Peyer's patch (tissue), 4 donors: ENCODE measurements at regions not wholly inside any gene's neighbourhood (a gene's known extent, or its start where the extent isn't known, plus 50 kb on each side); places are given as distances from the start of the nearest gene placed in this dataset.

ENCODE experiments used
- DNase-seq, 3 donors: peaks; one replicate each; pipeline ENCODE4 v3.0.0-alpha.2; 2017 to 2019
- H3K27ac ChIP-seq, 4 donors: fragments of 200-600 bp; sonication (generic); one replicate each; pipeline ENCODE4 v1.5.1; 2016 to 2019
- H3K27me3 ChIP-seq, 2 donors: fragments of 200-600 bp; sonication (generic); one replicate each; pipeline ENCODE4 v1.5.1; 2019
- H3K36me3 ChIP-seq, 3 donors: fragments of 200-600 bp; sonication (generic); one replicate each; pipeline ENCODE4 v1.5.1; 2016 to 2019
- H3K4me1 ChIP-seq, 4 donors: fragments of 200-600 bp; sonication (generic); one replicate each; pipeline ENCODE4 v1.5.1; 2016 to 2019
- H3K4me3 ChIP-seq, 4 donors: fragments of 200-600 bp; sonication (generic); 1 replicate in 3 of 4; 2 replicates in 1 of 4; pipeline ENCODE4 v1.5.1; 2016 to 2019; ENCODE audit warnings: mild to moderate bottlenecking in 1 of 4
- H3K9me3 ChIP-seq, 4 donors: fragments of 200-600 bp; sonication (generic); one replicate each; pipeline ENCODE4 v1.5.1; 2016 to 2019; ENCODE audit warnings: mild to moderate bottlenecking in 1 of 4
- POLR2A ChIP-seq, 2 donors: fragments of 450-650 bp; IDR thresholded peaks; one replicate each; pipeline ENCODE4 v1.5.1; 2017; ENCODE audit warnings: antibody characterized with exemption in 2 of 2, mild to moderate bottlenecking in 2 of 2, moderate library complexity in 2 of 2
- TF ChIP-seq, protein P1 (sequence below), 6 experiments: fragments of 450-650 bp in 4 of 6; fragments of 200-600 bp in 2 of 6; sonication (generic) in 1 of 6; IDR thresholded peaks; one replicate each; pipeline ENCODE4 v1.5.1; 2017 to 2019; ENCODE audit warnings: antibody characterized with exemption in 6 of 6, mild to moderate bottlenecking in 3 of 6, moderate library complexity in 1 of 6

DNA sequence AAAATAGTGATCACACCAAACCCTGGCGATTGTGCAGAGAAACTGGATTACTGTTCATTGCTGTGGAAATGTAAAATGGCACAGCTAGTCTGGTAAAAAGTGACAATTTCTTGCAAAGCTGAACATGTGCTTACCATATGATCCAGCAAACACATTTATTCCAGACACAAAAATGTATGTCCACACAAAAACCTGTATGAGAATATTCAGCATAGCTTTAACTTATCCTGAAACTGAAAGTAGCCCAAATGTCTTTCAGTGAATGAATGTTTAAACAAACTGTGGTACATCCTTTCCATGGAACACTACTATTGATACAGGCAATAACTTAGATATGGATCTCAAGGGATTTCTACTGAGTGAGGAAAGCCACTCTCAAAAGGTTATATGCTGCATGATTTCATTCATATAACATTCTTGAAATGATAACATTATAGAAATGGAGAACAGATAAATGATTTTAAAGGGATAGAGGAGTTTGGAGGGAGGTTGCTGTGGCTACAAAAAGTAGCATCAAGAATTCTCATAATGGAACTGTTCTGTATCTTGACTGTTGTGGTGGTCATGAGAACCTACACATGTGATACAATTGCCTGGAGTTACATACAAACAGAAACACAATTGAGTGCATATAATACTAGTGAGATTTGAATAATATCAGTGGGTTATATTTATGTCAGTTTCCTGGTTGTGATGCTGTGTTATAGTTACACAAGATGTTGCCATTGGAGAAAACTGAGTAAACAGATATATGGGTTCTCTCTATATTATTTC is 70.7 kb upstream of the DPH6 start:
- no peak for DNase-seq
- TF ChIP-seq, protein P1, sequence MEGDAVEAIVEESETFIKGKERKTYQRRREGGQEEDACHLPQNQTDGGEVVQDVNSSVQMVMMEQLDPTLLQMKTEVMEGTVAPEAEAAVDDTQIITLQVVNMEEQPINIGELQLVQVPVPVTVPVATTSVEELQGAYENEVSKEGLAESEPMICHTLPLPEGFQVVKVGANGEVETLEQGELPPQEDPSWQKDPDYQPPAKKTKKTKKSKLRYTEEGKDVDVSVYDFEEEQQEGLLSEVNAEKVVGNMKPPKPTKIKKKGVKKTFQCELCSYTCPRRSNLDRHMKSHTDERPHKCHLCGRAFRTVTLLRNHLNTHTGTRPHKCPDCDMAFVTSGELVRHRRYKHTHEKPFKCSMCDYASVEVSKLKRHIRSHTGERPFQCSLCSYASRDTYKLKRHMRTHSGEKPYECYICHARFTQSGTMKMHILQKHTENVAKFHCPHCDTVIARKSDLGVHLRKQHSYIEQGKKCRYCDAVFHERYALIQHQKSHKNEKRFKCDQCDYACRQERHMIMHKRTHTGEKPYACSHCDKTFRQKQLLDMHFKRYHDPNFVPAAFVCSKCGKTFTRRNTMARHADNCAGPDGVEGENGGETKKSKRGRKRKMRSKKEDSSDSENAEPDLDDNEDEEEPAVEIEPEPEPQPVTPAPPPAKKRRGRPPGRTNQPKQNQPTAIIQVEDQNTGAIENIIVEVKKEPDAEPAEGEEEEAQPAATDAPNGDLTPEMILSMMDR (IDR thresholded peaks at IDR 0.05): no peak
- TF ChIP-seq POLR2A (IDR thresholded peaks at IDR 0.05): no peak
- Histone ChIP-seq H3K4me1 (no peaks in the 10 kb centered on the region), H3K27me3 (no peaks in the 10 kb centered on the region), H3K36me3 (no peaks in the 10 kb centered on the region), H3K4me3 (no peak overlapping the region), H3K27ac (no peak overlapping the region), H3K9me3 (no peaks in the 10 kb centered on the region)

DNA sequence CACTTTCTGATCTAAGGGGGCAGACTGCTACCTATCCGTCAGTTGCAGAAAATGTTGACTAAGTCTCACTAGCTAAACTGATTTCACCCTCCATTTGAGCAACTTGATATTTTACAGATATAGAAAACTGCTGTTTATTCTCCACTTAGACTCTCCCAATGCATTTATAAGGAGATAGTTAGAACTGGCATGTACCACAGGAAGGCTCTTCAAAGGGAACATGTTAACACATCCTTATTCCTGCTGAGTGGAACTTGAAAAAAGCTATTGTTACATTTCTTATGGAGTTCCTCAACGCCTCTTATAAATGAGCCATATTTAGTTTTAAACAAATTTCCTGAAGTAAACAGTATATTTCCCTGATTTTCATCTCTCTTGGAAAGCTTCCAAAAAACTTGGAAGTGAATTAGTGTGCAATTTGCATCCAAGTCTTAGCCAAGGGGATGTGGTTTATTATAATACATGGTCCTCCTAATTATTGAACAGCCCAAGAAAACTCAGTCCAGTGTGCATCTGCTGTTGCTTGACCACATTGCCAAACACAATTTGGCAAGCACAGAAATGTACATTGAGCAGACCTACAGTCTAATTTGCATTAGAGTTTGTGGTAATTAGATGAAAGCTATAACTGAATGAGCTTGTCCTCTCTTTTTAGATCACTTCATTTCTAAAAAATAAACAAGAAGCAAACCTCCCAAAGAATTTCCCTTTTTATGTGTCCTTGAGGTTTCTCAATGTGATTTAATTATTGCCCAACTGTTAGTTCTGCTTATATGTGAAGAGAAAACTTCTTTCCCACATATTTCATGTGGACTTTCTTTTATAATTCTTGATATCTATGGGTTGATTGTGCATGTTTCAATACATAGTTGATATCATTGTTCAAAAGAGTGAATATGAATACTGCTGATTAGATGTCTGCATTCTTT is 72.6 kb upstream of the DPH6 start:
- no peak overlapping the region for H3K4me3 ChIP-seq
- no peaks in the 10 kb centered on the region for H3K36me3 ChIP-seq
- DNase-seq: no peak
- no peaks in the 10 kb centered on the region for H3K4me1 ChIP-seq
- TF ChIP-seq, protein P1 (IDR thresholded peaks at IDR 0.05): no peak
- no peak for TF ChIP-seq POLR2A (IDR thresholded peaks at IDR 0.05)
- no peaks in the 10 kb centered on the region for H3K9me3 ChIP-seq
- no peaks in the 10 kb centered on the region for H3K27me3 ChIP-seq
- H3K27ac ChIP-seq: no peak overlapping the region

DNA sequence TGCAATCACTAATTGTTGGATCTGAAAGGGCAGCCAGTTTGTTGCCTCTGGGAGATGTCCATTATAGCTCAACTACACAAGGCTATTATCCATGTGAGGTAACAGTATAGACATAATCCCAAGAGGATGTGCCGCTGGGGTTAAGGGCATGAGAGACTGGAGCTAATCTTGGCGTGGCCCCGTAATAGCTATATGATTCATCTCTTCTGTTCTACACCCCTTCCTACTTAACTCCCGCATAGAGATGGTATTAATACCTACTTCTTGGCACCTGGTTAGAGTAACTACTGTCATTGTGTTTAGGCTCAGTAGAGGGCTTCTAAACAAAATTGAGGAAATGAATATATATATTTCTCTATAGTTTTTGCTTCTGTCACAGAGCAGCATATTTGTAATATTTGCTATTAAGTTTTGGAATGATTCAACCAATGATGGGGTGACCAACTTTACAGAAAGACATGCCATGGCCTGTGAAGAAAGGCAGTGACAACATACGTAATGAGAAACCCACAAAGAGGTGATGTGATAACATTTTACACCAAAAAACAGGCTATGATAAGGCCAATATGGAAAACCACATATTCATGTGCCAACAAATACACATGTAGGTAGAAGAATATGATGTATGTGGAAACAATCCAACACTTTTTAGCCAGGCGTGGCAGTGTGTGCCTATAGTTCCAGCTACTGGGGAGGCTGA is 76.8 kb upstream of the DPH6 start:
- Histone ChIP-seq H3K4me1 (no peaks in the 10 kb centered on the region), H3K9me3 (no peaks in the 10 kb centered on the region), H3K27me3 (no peaks in the 10 kb centered on the region), H3K4me3 (no peak overlapping the region), H3K36me3 (no peaks in the 10 kb centered on the region), H3K27ac (no peak overlapping the region)
- TF ChIP-seq POLR2A (IDR thresholded peaks at IDR 0.05): no peak
- TF ChIP-seq, protein P1 (IDR thresholded peaks at IDR 0.05): no peak
- no peak for DNase-seq

DNA sequence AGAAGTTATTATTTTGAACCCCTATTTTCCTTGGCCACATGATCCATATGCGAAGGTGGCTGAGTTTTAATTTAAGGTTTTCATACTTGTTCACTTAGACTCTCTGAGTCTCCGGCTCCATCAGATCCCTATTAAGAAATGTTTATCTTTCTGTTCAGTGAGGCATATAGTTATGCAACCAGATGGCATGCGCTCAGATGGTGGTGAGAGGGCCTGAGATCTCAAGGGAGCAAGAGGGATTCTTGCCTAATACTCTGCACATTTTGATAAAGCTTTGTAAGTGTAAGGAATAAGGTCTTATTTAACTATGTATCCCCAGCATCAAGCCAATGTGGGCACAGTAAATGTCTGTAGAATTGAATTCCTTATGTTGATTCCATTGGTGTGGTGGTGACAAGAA is 78.9 kb upstream of the DPH6 start:
- Histone ChIP-seq H3K27ac (no peak overlapping the region), H3K36me3 (no peaks in the 10 kb centered on the region), H3K4me3 (no peak overlapping the region), H3K4me1 (no peaks in the 10 kb centered on the region), H3K9me3 (no peaks in the 10 kb centered on the region), H3K27me3 (no peaks in the 10 kb centered on the region)
- no peak for DNase-seq
- TF ChIP-seq POLR2A (IDR thresholded peaks at IDR 0.05): no peak
- TF ChIP-seq, protein P1 (IDR thresholded peaks at IDR 0.05): no peak

DNA sequence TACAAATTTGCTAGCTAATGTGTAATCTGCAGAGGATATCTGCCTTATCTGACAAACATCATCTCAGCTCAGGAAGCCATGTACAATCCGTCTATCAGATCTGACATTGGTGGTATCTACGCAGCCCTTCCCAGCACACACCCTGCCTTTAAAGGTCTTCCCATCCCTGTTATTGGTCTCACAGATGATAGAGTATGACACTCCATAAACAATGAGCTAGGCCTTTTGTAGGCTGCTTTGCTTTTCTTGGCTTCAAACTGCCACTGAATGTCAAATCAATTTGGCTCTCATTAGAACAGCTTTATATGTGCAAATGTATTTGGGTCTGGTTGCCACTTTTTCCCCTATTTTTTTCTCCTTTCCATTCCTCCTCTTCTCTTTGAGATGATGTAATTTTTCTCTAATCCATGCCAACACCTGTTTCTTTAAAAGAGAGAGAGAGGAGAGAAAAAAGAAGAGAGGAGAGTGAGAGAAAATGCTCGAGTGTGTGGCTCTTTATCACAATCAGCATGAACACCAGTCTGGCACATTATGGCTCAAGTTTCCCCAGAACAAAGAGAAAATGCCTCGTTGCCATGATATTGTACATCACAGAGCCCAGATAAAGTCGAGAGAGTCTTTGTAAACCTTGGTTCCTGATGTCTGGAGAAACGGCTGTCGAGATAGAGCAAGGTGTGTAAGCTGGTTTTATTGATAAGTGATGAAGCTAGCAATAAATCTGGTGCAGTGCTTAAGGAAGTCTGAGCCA is 80.8 kb upstream of the DPH6 start:
- TF ChIP-seq, protein P1 (IDR thresholded peaks at IDR 0.05): no peak
- no peak for TF ChIP-seq POLR2A (IDR thresholded peaks at IDR 0.05)
- Histone ChIP-seq H3K27me3 (no peaks in the 10 kb centered on the region), H3K36me3 (no peaks in the 10 kb centered on the region), H3K4me3 (no peak overlapping the region), H3K4me1 (no peaks in the 10 kb centered on the region), H3K27ac (no peak overlapping the region), H3K9me3 (no peaks in the 10 kb centered on the region)
- no peak for DNase-seq
